Astrocyte (in vitro differentiated cells and primary cell): ENCODE measurements at regions not wholly inside any gene's neighbourhood (a gene's known extent, or its start where the extent isn't known, plus 50 kb on each side); places are given as distances from the start of the nearest gene placed in this dataset.

Experiments
- CTCF ChIP-seq: IDR thresholded peaks from 2 replicates; pipeline ENCODE4 v1.5.1; 2011; ENCODE audit warnings: low read depth, mild to moderate bottlenecking, inconsistent platforms, low read length, moderate library complexity; ENCODE audit not compliant: insufficient read depth
- EZH2 ChIP-seq: IDR thresholded peaks from 2 replicates; pipeline ENCODE4 v1.6.1; 2012; ENCODE audit warnings: mild to moderate bottlenecking, low read length, inconsistent platforms; ENCODE audit not compliant: insufficient read depth

- TF ChIP-seq CTCF (no peak), EZH2 (no peak)
Measured at GRCh38 chr1:162944974-162945674, 84.1 kb upstream of the CCDC190 start.
